Testis (tissue), 2 donors: ENCODE measurements at regions not wholly inside any gene's neighbourhood (a gene's known extent, or its start where the extent isn't known, plus 50 kb on each side); places are given as distances from the start of the nearest gene placed in this dataset.

Experiments
- POLR2A ChIP-seq: fragments of 450-650 bp; IDR thresholded peaks from one replicate; pipeline ENCODE4 v1.6.1; 2017; ENCODE audit warnings: antibody characterized with exemption, mild to moderate bottlenecking, moderate library complexity
- TF ChIP-seq, protein P1 (sequence below), 3 experiments: fragments of 450-650 bp in 2 of 3; fragments of 200-600 bp in 1 of 3; sonication (generic) in 1 of 3; IDR thresholded peaks; one replicate each; pipeline ENCODE4 v1.5.1; 2016 to 2019; ENCODE audit warnings: antibody characterized with exemption in 3 of 3, mild to moderate bottlenecking in 2 of 3, moderate library complexity in 1 of 3

DNA sequence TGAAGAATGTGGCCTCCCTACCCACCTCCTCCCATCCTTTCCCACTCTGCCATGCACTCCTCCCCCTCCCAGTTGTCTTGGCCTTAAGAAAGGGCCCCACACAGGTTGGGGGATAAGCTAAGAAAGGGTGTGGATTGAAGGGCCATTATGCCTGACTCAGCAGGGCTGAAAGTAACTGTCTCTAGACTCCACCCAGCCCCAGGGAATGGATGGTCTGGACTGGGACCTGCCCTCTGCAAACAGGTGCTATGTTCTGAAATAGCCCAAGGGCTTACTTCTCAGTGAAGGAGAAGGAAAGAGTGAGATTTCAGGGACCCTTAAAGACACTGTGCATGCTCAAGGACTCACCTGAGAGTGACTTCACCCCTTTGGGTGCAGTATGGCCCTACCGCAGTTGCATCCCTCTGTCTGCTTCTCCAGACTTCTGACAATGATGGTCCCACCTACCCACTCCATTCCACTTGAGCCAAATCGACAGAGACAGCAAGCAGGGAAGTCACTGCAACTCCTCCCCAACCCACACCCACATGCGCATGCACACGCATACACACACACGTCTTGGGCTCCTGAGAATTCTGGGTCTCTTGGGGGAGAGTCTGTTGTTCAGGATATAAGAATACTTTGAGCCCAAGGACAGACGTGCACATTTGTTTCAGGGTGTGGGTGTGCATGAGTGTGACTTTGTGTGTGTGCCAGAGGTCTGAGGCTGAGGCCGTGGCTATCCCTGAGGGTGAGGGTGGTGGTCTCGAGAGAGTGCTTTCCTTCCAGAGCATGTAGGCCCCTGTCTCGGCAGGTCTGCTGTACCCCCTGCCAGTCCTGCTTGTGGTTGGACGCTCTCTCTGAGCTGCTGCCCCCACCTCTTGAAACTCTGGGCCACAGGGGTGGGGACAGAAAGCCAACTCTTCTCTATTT lies 231.9 kb downstream of the PTPRU start:
- TF ChIP-seq, protein P1, sequence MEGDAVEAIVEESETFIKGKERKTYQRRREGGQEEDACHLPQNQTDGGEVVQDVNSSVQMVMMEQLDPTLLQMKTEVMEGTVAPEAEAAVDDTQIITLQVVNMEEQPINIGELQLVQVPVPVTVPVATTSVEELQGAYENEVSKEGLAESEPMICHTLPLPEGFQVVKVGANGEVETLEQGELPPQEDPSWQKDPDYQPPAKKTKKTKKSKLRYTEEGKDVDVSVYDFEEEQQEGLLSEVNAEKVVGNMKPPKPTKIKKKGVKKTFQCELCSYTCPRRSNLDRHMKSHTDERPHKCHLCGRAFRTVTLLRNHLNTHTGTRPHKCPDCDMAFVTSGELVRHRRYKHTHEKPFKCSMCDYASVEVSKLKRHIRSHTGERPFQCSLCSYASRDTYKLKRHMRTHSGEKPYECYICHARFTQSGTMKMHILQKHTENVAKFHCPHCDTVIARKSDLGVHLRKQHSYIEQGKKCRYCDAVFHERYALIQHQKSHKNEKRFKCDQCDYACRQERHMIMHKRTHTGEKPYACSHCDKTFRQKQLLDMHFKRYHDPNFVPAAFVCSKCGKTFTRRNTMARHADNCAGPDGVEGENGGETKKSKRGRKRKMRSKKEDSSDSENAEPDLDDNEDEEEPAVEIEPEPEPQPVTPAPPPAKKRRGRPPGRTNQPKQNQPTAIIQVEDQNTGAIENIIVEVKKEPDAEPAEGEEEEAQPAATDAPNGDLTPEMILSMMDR (IDR thresholded peaks at IDR 0.05): no peak
- TF ChIP-seq POLR2A: no peak
